IMR-90 (cell line): ENCODE measurements at regions not wholly inside any gene's neighbourhood (a gene's known extent, or its start where the extent isn't known, plus 50 kb on each side); places are given as distances from the start of the nearest gene placed in this dataset.

Experiments used
- ATAC-seq: fragments of 200-7000 bp; cut with Tn5 transposase; 2 replicates; pipeline ENCODE4 v1.9.1; 2020; ENCODE audit warnings: low read depth, mild to moderate bottlenecking, moderate library complexity
- BruUV-seq: library from RNA; stranded (reverse); fragments of 400-500 nt; replicated peaks from 2 replicates; lab custom pipeline; 2021; lab: Mats Ljungman, UMichigan
- CTCF ChIA-PET: fragments of 300-600 bp; formaldehyde crosslinking; extraction: SDS; loops from one replicate; lab custom pipeline; 2021; ENCODE audit warnings: antibody characterized with exemption; lab: Yijun Ruan, JAX
- POLR2A ChIA-PET: fragments of 300-600 bp; sonication (Branson Sonifier 250); formaldehyde crosslinking; loops from one replicate; lab custom pipeline; 2022; ENCODE audit warnings: antibody characterized with exemption; ENCODE audit not compliant: unreplicated experiment; lab: Charles Lee
- DNase-seq: peaks from one replicate; pipeline ENCODE4 v3.0.0; 2013
- H2AFZ ChIP-seq: replicated peaks from 2 replicates; pipeline ENCODE3; 2013; ENCODE audit warnings: low read length, mild to moderate bottlenecking; ENCODE audit not compliant: poor library complexity
- H2AK5ac ChIP-seq: 2 replicates; pipeline ENCODE4 v1.6.1; 2013; ENCODE audit warnings: low read depth, low read length, inconsistent platforms
- H2AK9ac ChIP-seq: replicated peaks from 2 replicates; pipeline ENCODE3; 2013; ENCODE audit warnings: mild to moderate bottlenecking, low read depth, low read length, moderate library complexity; ENCODE audit not compliant: poor library complexity
- H2BK120ac ChIP-seq: 2 replicates; pipeline ENCODE4 v1.6.1; 2013; ENCODE audit warnings: low read depth, low read length, inconsistent platforms
- H2BK15ac ChIP-seq: 3 replicates; pipeline ENCODE4 v1.6.1; 2013; ENCODE audit warnings: low read depth, low read length, inconsistent platforms
- H2BK20ac ChIP-seq: 2 replicates; pipeline ENCODE4 v1.6.1; 2013; ENCODE audit warnings: low read depth, mild to moderate bottlenecking, inconsistent platforms, low read length, moderate library complexity
- H2BK5ac ChIP-seq: 2 replicates; pipeline ENCODE4 v1.6.1; 2013; ENCODE audit warnings: mild to moderate bottlenecking, low read depth, low read length, inconsistent platforms; ENCODE audit not compliant: poor library complexity, severe bottlenecking
- H3K14ac ChIP-seq: replicated peaks from 2 replicates; pipeline ENCODE4 v1.6.1; 2013; ENCODE audit warnings: low read depth, low read length, inconsistent platforms
- H3K18ac ChIP-seq: 2 replicates; pipeline ENCODE4 v1.6.1; 2013; ENCODE audit warnings: low read depth, low read length, control low read depth
- H3K23ac ChIP-seq: 2 replicates; pipeline ENCODE4 v1.6.1; 2013; ENCODE audit warnings: low read depth, low read length, inconsistent platforms
- H3K27ac ChIP-seq: 2 replicates; pipeline ENCODE4 v1.5.1; 2013; ENCODE audit warnings: mild to moderate bottlenecking, control low read depth, low read length; ENCODE audit not compliant: insufficient read depth
- H3K27me3 ChIP-seq: 2 replicates; pipeline ENCODE4 v1.6.1; 2013; ENCODE audit warnings: low read length; ENCODE audit not compliant: control insufficient read depth, insufficient read depth
- H3K36me3 ChIP-seq: 2 replicates; pipeline ENCODE4 v1.6.1; 2013; ENCODE audit warnings: low read length, mixed read lengths; ENCODE audit not compliant: control insufficient read depth, insufficient read depth
- H3K4ac ChIP-seq: 2 replicates; pipeline ENCODE4 v1.6.1; 2013; ENCODE audit warnings: low read depth, low read length, inconsistent platforms
- H3K4me1 ChIP-seq: 2 replicates; pipeline ENCODE4 v1.6.1; 2013; ENCODE audit warnings: low read length, mixed read lengths; ENCODE audit not compliant: control insufficient read depth, insufficient read depth
- H3K4me2 ChIP-seq: 2 replicates; pipeline ENCODE4 v1.6.1; 2013; ENCODE audit warnings: low read depth, mild to moderate bottlenecking, control low read depth, low read length, moderate library complexity
- H3K4me3 ChIP-seq: 2 replicates; pipeline ENCODE4 v1.5.1; 2013; ENCODE audit warnings: low read depth, mild to moderate bottlenecking, control low read depth, low read length, moderate library complexity; ENCODE audit not compliant: insufficient read depth
- H3K56ac ChIP-seq: 2 replicates; pipeline ENCODE4 v1.6.1; 2013; ENCODE audit warnings: low read length, inconsistent platforms; ENCODE audit not compliant: insufficient read depth; ENCODE audit errors: extremely low read depth
- H3K79me1 ChIP-seq, 2 experiments: 2 replicates each; pipeline ENCODE4 v1.6.1; 2013; ENCODE audit warnings: low read length in 2 of 2, inconsistent platforms in 1 of 2, low read depth in 1 of 2
- H3K9ac ChIP-seq: 2 replicates; pipeline ENCODE4 v1.6.1; 2013; ENCODE audit warnings: low read depth, low read length, control low read depth
- H3K9me1 ChIP-seq: 2 replicates; pipeline ENCODE4 v1.6.1; 2013; ENCODE audit warnings: low read length, inconsistent platforms; ENCODE audit not compliant: insufficient read depth
- H3K9me3 ChIP-seq: 2 replicates; pipeline ENCODE4 v1.6.1; 2013; ENCODE audit warnings: low read length; ENCODE audit not compliant: control insufficient read depth, insufficient read depth
- H4K20me1 ChIP-seq: 2 replicates; pipeline ENCODE4 v1.6.1; 2013; ENCODE audit warnings: low read length, inconsistent platforms; ENCODE audit not compliant: insufficient read depth
- H4K5ac ChIP-seq: 2 replicates; pipeline ENCODE4 v1.6.1; 2013; ENCODE audit warnings: mild to moderate bottlenecking, low read depth, low read length, control low read depth
- H4K8ac ChIP-seq, 2 experiments: 2 replicates each; pipeline ENCODE4 v1.6.1; 2013; ENCODE audit warnings: low read depth in 2 of 2, low read length in 2 of 2, control low read depth in 1 of 2, inconsistent platforms in 1 of 2
- H4K91ac ChIP-seq: 2 replicates; pipeline ENCODE4 v1.6.1; 2013; ENCODE audit warnings: low read depth, low read length, inconsistent platforms; ENCODE audit not compliant: insufficient read depth
- BHLHE40 ChIP-seq: fragments of 150-350 bp; IDR thresholded peaks from 2 replicates; pipeline ENCODE4 v1.6.1; 2016; ENCODE audit warnings: mild to moderate bottlenecking, low read depth, low read length
- CEBPB ChIP-seq: IDR thresholded peaks from 2 replicates; pipeline ENCODE4 v1.6.1; 2012; ENCODE audit warnings: low read depth, low read length, improper control_type of control experiment
- CHD1 ChIP-seq: IDR thresholded peaks from 2 replicates; pipeline ENCODE4 v1.6.1; 2012; ENCODE audit warnings: low read depth, low read length, improper control_type of control experiment
- CTCF ChIP-seq: conservative IDR thresholded peaks from 2 replicates; pipeline ENCODE4 v1.5.1; 2012; ENCODE audit warnings: mild to moderate bottlenecking, low read depth, low read length, improper control_type of control experiment
- MAFK ChIP-seq: IDR thresholded peaks from 2 replicates; pipeline ENCODE4 v1.6.1; 2012; ENCODE audit warnings: low read depth, low read length, improper control_type of control experiment
- MXI1 ChIP-seq: IDR thresholded peaks from 2 replicates; pipeline ENCODE4 v1.6.1; 2012; ENCODE audit warnings: low read depth, mild to moderate bottlenecking, low read length, moderate library complexity, borderline replicate concordance
- NFE2L2 ChIP-seq: fragments of 150-350 bp; IDR thresholded peaks from 2 replicates; pipeline ENCODE4 v1.6.1; 2016; ENCODE audit warnings: low read depth, mild to moderate bottlenecking, low read length
- POLR2A ChIP-seq: IDR thresholded peaks from 2 replicates; pipeline ENCODE4 v1.6.1; 2012; ENCODE audit warnings: mild to moderate bottlenecking, low read depth, low read length
- RCOR1 ChIP-seq: IDR thresholded peaks from 2 replicates; pipeline ENCODE4 v1.6.1; 2012; ENCODE audit warnings: mild to moderate bottlenecking, low read length, improper control_type of control experiment; ENCODE audit not compliant: insufficient replicate concordance
- SMC3 ChIP-seq: fragments of 150-350 bp; IDR thresholded peaks from 2 replicates; pipeline ENCODE4 v1.6.1; 2016; ENCODE audit warnings: low read depth, mild to moderate bottlenecking, antibody characterized with exemption, low read length, moderate library complexity
- USF2 ChIP-seq: fragments of 150-350 bp; IDR thresholded peaks from 2 replicates; pipeline ENCODE4 v1.6.1; 2017; ENCODE audit warnings: mild to moderate bottlenecking, antibody characterized with exemption, low read length, low read depth
- WGBS, 2 experiments: methylation state at CpG; one replicate each; pipeline versions ENCODE4 v1.1.5 to v1.1.7; 2013; ENCODE audit warnings: missing lambda C conversion rate in 2 of 2; ENCODE audit not compliant: insufficient read length in 1 of 2; ENCODE audit errors: extremely low coverage in 2 of 2; 5-methylcytosine and 5-hydroxymethylcytosine counted together
- dilution Hi-C: fragments of 300-500 bp; cut with HindIII; formaldehyde crosslinking; loops from one replicate; pipeline ENCODE4 v1.14.3; 2018; ENCODE audit warnings: low sequenced_read_pairs; ENCODE audit not compliant: unreplicated experiment
- in situ Hi-C: fragments of 300-500 bp; cut with MboI; formaldehyde crosslinking; loops from 3 replicates; pipeline ENCODE4 v1.14.3; 2019; ENCODE audit warnings: low sequenced_read_pairs, inconsistent platforms, mixed read lengths
- intact Hi-C: fragments of 100-400 bp; cut with micrococcal nuclease; formaldehyde crosslinking; loops from 2 replicates; pipeline ENCODE4 v1.10.0; 2022

DNA sequence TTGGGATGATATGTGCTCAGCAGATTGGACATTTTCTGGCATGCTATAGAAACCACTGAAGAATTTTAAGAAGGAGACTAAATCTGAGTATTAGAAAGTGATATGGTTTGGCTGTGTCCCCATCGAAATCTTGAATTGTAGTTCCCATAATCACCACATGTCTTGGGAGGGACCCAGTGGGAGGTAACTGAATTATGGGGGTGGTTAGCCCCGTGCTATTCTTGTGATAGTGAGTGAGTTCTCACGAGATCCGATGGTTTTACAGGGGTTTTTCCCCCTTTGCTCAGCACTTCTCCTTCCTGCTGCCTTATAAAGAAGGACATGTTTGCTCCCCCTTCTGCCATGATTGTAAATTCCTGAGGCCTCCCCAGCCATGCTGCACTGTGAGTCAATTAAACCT, 535.9 kb upstream of the VRK2 start:
- H4K91ac ChIP-seq = no peak overlapping the region
- H4K5ac ChIP-seq = no peak overlapping the region
- H2AK5ac ChIP-seq = no peak overlapping the region
- H3K14ac ChIP-seq = no peak overlapping the region
- H4K8ac ChIP-seq = no peak overlapping the region
- H3K4me1 ChIP-seq = no peaks in the 10 kb centered on the region
- H3K18ac ChIP-seq = no peak overlapping the region
- no peak overlapping the region for H2BK15ac ChIP-seq
- ChIA-PET CTCF (no interaction called here), POLR2A (no interaction called here)
- no peak overlapping the region for H2BK5ac ChIP-seq
- H4K20me1 ChIP-seq = no peaks in the 10 kb centered on the region
- no TSS peak for BruUV-seq
- no peak overlapping the region for H2BK120ac ChIP-seq
- H2AK9ac ChIP-seq = no peak overlapping the region
- no peak overlapping the region for H2BK20ac ChIP-seq
- intact Hi-C loops (no loop called here), in situ Hi-C loops (loop anchor here (25.0 kb wide), 1 partner anchor 1798 kb away; no protein-coding TSS in a partner anchor), dilution Hi-C loops (no loop called here)
- WGBS, 2 experiments = no CpG with 5 or more reads among the region's 4 CpGs
- H3K79me1 ChIP-seq = no peaks in the 10 kb centered on the region
- H3K9me3 ChIP-seq = no peaks in the 10 kb centered on the region
- H3K56ac ChIP-seq = no peak overlapping the region
- no peak overlapping the region for H3K23ac ChIP-seq
- no peaks in the 10 kb centered on the region for H3K36me3 ChIP-seq
- TF ChIP-seq RCOR1 (no peak), BHLHE40 (no peak), CTCF (no peak), CEBPB (no peak), SMC3 (no peak), MXI1 (no peak), POLR2A (no peak), MAFK (no peak), CHD1 (no peak), NFE2L2 (no peak), USF2 (no peak)
- no peaks in the 10 kb centered on the region for H3K9me1 ChIP-seq
- H3K4ac ChIP-seq = no peak overlapping the region
- DNase-seq (no peak), ATAC-seq (no peak)
- H3K27ac ChIP-seq = no peak overlapping the region
- no peak overlapping the region for H3K4me3 ChIP-seq
- no peak overlapping the region for H2AFZ ChIP-seq
- no peak overlapping the region for H3K4me2 ChIP-seq
- H3K9ac ChIP-seq = no peak overlapping the region
- H3K27me3 ChIP-seq = no peaks in the 10 kb centered on the region
